Right hindlimb (tissue), 1 donor: ENCODE measurements at regions not wholly inside any gene's neighbourhood (a gene's known extent, or its start where the extent isn't known, plus 50 kb on each side); places are given as distances from the start of the nearest gene placed in this dataset.

ENCODE experiments used
- DNase-seq: peaks from one replicate; pipeline ENCODE4 v3.0.0-alpha.2; 2018

DNA sequence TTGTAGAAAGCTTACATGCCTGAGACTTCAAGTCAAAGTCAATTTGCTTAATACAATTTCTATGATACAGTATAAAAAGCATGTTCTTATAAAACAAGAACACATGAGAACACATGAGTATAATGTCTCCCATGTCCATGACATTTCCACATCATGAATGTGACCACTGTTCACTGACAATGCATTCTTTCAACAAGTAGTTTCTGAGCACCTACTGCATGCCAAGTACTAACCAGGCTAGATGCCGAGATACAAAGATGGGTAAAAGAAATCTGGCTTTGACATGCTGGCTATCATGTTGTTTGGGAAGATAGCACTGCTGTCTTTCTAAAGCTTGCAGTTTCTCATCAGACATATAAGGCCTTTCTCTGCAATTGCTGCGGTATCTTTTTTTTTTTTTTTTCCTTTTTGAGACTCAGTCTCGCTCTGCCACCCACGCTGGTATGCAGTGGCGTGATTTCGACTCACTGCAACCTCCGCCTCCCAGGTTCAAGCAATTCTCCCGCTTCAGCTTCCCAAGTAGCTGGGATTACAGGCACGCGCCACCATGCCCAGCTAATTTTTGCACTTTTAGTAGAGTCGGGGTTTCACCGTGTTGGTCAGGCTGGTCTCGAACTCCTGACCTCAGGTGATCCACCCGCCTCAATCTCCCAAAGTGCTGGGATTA lies 123.6 kb upstream of the DST start:
- DNase-seq = no peak

DNA sequence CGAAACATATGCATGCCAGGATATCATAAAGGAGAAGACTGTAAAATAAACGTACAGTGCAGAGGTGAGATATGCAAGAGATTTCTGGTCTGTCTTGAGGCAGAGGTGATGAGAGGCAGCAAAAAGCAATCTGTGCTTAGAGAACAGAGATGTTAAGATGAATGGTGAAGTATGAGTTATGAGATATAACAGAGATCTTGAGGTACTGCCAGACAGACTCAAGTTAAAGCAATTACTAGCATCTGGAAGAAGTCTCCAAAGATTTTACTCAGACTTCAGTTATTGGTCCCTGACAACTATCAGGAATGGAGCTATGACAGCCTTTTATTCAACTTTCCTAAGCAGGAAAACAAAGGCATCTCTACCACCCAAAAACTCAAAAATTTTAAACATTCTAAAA lies 122.8 kb upstream of the DST start:
- no peak for DNase-seq

DNA sequence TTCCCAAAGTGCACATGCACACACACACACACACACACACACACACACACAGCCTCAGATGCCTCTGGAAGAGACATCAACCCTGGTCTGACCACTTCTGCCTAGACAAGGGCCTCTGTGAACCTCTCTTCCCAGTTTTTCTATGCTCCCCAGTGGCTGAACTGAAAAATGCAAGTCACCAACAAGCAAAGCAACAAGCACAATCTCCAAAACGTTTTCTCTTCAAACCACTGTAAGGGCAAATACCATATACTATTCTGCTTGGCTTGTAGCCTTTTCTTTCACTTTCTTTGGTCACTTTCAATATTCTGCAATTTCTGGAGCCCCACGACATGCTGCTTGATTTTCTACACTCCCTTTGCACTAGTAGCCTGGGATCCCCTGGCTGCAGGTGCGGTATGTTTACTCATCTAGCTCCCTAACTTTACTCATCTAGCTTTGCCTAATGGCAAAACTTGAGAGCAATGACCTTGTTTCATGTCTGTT lies 121.4 kb upstream of the DST start:
- no peak for DNase-seq

DNA sequence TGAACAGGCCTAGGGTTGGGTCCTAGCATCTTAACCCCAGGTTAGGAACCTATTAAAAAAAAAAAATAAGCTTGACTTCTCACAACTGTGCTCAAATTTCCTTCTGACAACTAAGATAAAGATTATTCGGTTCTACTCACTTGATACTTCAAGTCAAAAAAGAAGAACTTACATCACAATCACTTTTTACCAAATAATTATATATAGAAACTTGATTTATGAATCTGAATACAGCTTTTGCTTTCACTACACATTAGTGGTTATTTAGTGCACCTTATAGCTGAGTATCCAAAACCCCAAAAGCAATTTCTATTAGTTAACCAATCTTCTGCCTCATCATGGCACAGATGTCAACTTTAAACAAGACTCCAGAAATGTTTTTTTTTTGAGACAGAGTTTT lies 119.0 kb upstream of the DST start:
- DNase-seq = no peak

DNA sequence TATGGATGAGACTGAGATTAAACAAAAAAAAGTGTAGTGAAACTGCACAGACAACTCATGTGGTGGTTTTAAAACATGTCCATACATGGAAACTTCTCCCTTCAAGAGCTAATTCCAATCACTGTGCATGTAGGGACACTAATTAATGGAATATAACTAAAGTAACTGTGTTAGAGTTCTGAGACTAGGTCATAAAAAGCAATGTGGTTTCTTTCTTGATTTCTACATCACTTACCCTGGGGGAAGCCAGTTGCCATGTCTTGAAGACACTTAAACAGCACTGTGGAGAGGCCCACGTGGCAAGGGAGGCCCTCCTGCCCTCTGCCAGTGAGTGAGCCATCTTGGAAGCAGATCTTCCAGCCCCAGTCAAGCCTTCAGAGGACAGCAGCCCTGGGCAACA lies 118.2 kb upstream of the DST start:
- DNase-seq = no peak

DNA sequence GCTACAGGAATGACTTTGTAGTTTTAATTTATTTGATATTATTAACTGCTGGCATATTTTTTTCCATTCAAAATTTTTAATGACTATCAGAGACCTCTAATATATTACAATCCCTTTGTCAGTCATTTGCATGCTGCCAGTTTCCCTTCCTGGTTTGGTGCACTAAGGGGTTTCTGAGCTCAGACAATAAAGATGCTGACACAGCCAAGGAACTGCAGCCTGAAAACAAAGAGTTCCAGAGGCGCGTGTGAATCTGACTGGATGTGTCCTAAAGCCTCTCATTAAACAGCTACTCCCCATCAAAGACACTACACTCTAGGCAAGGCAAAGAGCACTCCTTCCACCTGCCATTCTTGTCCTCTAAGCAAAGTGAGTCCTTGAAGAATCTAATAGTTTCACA lies 116.8 kb upstream of the DST start:
- no peak for DNase-seq

DNA sequence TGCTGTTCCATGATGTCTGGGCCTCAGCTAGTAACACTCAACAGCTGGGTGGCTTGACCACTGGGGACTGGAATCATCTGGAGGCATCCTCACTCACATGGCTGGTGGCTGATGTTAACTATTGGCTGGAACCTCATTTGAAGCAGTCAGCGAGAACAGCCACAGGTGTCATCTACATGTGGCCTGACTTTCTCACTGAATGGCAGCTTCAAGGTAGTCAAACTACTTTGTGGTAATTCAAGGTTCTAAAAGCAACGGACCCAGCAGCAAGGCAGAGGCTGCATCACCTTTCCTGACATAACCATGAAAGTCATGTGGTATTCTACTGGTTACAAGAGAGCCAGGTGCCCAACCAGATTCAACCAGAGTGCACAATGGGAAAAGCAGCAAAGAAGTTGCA lies 115.9 kb upstream of the DST start:
- no peak for DNase-seq

DNA sequence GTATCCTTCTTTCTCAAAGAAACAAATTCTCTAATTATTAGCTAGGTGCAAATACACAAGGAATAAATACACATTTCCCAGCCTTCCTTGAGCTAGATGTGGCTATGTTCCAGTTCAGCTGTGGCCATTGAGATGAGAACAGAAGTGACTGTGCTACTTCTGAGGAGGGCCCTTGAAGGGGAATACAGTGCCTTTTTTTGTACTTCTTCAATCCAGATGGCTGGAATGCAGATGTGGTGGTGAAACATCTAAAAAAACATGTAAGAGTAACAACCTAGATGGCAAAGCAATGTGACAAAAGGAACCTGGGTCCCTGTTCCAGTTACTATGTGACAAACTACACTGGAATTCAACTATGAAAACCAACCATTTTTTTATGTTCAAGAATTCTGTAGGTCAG lies 115.4 kb upstream of the DST start:
- DNase-seq = no peak

DNA sequence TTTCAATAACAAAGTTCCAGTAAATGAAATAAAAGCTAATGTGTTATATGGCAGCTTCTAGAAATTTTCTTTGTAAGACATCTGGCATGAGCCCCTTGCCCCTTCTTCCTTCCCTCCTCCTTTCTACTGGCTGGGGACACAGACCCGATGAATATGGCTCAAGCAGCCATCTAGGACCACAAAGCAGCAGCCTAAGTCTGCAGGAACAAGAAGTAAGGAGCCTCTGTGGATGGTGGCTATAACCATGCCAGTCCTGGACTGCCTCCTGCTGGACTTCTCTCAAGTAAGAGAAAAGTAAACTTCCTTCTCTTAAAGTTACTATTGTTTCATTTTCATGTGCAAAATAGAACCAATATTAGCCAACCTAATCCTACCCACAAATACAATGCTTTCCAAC lies 114.9 kb upstream of the DST start:
- no peak for DNase-seq

DNA sequence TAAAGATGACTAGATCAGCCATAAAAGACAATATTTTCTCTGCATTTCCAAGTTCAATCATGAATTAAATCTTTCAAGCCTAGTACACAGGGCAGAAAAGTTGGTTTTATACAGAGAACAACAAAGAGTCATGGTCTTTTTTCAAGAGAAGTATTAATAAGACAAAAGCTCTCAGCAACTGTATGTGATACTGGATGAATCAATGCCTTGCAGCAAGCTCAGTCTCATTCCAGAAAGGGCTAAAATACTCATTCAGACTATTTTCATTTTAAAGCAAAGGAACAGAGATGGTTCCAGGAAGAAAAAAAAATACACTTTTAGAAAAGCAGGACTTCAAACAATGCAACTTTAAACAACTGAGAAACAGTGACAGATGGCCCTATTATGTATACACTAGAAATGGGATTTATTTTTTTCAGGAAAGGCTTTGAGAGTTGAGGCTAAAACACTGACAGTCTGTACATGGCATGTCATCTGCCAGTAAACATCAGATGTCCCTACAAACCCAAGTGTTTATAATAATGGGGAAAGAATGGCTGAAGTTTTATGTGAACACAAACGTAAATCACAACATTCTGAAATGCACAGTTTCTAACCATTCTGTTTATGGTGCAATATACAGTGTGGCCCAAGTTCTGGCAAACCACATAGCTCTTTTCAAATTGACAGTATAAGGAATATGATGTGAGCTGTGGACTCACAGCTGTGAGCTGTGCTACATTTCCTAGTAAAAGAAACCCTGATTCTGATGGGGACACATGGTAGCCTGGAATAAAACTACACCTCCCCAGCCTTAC lies 114.3 kb upstream of the DST start:
- no peak for DNase-seq

DNA sequence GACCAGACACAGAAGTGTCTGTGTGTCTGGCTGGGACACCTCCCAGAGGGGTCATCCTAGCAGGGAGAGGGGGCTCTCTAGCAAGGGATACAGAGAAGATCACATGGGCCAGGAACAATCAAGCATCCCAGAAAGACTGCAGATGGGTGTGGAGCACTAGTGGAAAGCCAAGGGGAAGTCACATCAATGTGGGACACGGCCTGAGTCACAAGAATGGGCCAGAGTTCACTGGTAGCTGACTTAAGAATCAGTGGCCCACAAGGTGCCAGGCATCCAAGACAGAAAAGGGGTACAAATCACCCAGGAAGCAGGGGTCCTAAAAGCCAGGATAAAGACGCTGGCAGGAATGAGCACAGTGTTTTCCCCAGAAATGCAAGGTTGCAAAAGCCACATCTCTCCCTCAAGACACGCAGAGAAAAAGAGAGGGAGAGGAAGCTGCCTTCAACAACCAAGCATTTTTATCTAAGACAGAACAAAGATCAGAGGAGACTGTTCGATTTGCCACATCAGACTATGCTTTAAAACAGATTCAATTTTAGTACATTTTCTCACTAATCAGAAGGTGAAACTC lies 113.6 kb upstream of the DST start:
- DNase-seq = no peak

DNA sequence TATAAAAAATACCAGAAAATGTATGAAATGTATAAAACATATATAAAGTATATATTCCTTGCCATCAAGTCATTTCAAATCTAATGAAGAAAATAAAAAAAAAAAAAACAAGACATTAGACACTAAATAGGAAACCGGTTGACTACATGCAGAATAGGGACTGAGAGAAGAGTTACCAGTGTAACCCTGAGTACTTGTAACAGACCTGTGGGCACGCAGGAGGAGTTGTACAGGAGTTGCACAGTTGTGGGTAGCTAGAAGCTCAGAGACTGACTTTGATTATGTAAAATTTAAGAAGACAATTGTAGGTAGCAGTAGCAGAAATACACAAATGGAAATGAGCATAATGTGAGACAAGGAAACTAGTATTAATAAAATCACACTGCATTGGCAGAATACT lies 112.4 kb upstream of the DST start:
- DNase-seq = no peak

DNA sequence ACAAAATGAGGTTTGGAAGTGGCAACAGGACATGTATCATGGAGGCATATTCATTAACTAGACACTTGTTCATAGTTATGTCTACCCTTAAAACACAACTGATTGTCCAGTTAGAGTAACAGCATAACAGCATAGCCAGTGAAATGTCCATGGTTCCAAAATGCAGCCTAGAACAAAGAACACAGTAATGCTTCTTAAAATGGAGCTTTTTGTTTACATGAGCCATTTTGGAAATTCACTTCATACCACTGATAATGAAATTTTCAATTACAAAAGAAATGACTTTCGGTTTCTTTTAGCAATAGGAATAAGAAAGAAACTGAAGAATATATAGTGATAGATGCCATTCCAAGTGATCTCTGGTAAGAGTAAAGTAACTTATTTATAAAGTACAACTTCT lies 111.1 kb upstream of the DST start:
- DNase-seq = no peak

DNA sequence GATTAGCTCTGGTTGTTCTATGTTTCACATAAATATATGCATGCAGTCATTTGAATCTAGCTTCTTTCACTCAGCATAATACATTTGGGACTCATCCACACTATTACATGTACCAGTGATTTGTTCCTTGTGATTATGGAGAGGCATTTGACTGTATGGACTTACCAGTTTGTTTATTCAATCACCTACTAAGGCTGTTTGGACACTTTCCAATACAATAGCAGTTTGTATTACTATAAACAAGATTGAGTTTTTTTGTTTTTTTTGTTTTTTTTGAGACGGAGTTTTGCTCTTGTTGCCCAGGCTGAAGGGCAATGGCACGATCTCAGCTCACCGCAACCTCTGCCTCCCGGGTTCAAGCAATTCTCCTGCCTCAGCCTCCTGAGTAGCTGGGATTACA lies 109.8 kb upstream of the DST start:
- no peak for DNase-seq

DNA sequence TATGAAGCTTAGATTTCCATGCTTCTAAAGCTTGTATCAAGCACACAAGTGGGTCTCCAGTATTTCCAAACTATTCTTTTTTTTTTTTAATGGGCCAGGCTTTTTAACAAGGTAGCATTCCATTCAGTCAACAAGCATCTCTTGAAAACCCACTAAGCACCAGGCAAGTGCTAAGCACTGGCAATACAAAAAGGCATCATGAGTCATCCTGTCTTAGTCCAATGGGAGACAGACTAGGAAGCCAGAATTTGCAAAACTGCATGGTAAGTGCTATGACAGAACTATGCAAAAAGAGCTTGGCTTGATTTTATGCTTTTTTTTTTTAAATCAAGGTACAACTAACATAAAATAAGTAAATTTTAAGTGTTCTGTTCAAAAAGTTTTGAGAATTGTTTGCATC lies 109.3 kb upstream of the DST start:
- DNase-seq = no peak

DNA sequence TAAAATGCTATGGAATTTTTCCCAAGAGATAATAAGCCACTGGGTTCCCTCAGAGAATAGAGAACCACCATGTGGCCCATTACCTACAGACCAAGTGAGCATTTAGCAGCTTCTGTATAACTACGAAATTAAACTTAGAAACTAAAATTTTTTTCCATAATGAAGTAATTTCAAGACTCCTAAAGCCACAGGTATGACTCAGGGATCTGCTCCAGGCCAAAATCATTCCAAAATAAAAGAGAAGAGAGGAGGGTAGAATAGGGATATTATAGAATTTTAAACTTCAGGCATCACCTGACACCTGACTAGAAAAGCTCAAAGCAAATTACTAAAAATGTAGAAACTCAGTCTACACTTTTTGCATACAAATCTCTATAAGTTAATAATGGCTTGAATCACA lies 108.9 kb upstream of the DST start:
- no peak for DNase-seq

DNA sequence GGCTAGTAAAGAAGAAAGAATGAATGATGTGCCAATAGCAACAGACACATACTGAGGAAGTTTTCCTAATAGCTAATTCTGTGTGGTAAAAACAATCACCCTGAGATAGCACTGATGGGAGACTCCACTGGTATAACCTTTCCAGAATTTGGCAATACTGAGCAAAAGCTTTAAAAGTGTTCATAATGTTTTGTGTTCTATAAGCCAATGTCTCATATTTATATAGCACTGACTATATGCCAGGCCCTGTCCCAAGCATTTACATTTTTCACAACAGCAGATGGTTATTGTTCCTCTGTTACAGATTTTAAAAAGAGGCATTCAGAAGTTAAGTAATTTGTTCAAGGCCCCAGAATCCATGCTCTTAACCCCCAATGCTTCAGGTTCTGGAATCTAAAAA lies 108.0 kb upstream of the DST start:
- DNase-seq = no peak

DNA sequence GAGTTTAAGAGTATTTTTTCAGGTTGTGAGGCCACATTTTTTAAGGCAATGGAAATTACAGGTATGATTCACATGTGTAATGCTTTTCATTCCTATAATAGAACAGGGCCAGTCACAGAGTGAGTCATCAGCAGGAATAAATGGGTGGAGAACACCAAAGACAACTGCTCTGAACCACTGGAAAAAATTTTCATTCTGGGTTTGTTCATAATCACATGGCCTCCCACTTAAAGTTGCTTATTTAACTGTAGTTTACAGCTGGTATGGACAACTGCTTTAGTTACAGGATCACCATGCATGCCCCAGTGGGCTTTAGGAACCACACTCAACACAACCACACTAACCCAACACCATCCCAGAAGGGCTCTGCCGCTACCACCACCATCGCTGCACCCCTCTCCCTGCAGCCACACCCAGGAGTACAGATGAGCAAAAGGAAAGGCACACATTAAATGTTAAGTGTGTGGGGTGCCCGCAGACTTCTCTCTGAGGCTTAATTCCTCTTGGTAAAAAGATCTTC lies 107.0 kb upstream of the DST start:
- DNase-seq = no peak

DNA sequence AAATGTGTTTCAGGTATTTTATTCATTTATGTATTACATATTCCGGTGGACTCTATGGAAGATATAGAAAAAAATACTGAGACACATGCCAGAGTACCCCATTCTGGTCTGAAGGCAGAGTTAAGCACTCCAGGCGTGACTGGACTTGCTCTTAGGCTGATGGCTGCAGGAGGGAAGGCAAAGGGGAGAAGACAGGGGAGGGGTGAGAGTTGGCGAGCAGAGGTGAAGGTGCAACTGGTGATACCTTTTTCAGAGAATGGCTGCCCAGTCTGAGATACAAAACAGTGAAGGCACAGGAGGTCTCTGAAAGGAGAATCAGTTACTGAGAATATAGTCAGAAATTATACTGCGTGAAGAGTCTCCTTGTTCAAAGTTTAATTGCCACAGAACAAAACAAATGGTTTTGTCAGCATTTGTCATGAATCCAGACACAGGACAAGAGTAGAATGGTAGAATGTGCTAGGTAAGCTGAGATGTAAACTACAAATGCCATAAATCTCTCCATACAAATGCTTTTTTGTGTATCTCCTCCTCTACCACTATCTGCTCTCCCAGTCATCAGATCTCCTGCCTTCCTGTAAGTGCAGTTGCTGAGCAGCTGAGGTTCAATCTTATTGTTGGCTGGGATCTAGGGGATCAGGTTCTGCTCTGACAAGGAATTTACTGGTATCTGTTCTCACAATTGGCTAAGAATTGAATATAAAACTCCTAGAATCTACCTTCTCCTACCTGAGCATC lies 104.2 kb upstream of the DST start:
- DNase-seq = no peak

DNA sequence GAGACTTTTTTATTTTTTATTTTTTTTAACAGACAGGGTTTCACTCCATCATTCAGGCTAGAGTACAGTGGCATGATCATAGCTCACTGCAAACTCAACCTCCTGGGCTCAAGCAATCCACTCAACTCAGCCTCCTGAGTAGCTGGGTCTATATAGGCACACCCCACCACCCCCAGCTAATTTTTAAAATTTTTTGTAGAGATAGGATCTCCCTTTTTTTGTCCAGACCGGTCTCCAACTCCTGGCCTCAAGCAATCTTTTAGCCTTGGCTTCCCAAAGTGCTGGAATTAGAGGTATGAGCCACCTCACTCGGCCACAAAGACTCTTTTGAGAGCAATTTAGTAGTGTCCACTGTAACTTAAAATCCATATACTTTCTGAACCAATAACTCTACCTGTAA lies 103.3 kb upstream of the DST start:
- DNase-seq = no peak

DNA sequence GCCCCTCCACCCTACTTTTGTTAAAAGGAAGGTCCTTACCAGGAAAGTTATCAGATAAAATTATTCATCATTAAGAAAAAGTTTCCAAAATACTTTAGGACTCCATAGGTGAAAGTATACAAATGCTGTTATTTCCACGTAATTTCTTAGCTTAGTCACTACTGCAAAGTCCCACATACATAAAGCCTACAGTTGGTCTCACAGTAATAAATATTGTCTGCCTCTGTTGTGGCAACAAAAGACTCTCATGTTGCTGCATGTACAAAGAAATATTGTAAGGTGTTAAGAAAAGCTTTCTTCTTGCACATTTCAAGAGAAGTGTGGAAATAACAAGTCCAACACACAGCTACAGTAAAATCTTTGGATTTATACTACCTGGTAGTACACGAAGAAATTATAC lies 102.4 kb upstream of the DST start:
- DNase-seq = no peak

DNA sequence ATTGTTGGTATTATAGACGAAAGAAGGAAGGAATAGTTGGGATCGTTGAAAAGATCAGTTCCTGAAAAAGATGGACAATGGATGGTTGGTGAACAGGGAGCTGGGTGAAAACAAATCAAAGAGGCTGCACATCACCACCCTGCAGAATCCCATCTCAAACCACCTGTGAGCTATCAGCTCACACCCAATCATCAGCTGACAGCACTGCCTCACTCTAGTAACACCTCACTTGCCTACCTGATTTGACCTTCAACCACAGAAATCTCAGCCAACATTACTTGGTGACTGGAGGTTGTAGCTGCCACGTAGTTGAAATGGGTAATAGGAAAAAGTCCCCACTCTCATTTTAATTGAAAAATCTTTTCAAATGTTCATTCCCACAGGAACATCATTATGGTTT lies 101.8 kb upstream of the DST start:
- DNase-seq = no peak

DNA sequence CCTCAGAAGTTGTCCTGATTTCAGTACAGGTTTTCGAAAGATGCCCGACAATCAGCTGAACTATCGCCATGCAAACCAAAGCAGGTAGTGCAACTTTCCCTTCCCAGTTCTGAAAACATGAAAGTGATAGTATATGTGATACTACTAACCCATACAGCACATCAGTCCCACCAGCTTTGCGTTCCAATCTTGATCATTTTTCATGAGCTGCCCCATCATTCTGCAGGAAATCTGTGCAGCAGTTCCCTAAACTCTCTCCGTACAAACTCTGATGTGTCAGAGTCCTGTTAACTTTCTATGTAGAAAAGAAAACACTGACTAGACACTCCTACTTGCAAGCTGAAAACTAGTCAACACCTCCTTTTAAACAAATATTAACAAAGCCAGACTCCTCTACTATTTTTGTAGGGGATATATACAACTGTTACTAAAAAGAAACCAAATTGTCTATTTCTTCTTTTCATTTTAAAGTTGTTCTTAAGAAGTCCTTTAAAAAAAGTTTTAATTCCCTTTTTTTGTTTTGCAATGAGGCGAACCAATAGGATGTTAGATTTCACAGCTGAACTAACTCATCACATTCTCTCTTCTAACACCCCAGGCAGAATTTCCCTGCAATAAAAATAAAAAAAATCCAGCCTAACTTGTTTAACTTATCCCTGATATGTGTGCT lies 99.6 kb upstream of the DST start:
- DNase-seq = no peak
